ENCODE measurements at regions not wholly inside any gene's neighbourhood (a gene's known extent, or its start where the extent isn't known, plus 50 kb on each side); places are given as distances from the start of the nearest gene placed in this dataset.
"Not testable (repeated sequence)": the region's sequence is repeated elsewhere in the genome, so short reads cannot be mapped to it uniquely, and the experiment has no call there.

- Histone ChIP-seq H3K27ac (replicated peaks in 1 of 4) (no peak overlapping the region), H3K36me3 (no peaks in the 10 kb centered on the region), H3K4me1 (no peaks in the 10 kb centered on the region), H3K27me3 (no peaks in the 10 kb centered on the region), H3K9me3 (no peaks in the 10 kb centered on the region), H3K4me3 (no peak overlapping the region)
- WGBS, result 81% methylated on average over 5 of the region's 5 CpGs
- intact Hi-C loops (cut with DNase I), result no loop called here
- TF ChIP-seq POLR2A (IDR thresholded peaks at IDR 0.05; ENCODE audit: low read depth) (no peak), EP300 (IDR thresholded peaks at IDR 0.05) (no peak), POLR2AphosphoS5 (IDR thresholded peaks at IDR 0.05) (no peak), CTCF (IDR thresholded peaks at IDR 0.05) (no peak)
- DNase-seq (ENCODE audit: extremely low spot score), result no peak
Measured at GRCh38 chr13:31385540-31385939, 185.8 kb downstream of the B3GLCT start.

DNA sequence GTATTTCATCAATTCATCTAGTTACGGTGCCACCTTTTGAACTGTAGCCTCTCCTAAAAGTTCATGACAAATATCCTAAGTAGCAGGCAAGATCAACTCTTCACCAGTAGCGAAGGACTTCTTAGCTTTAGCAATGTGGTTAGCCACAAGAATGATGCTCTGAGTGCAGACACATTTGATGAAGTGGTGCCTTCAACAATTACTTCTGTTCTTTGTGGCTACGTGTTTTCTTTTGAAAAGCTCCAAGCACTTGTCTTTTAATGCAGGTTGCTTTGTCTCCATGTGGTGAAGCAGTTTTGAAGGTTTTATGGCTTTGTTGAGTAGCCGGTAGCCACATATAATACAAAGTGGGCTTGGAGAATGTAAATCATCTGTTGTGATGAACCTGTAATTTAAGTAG lies 194.7 kb downstream of the B3GLCT start:
- H3K27me3 ChIP-seq, result no peaks in the 10 kb centered on the region
- no peak for TF ChIP-seq POLR2AphosphoS5 (IDR thresholded peaks at IDR 0.05)
- H3K4me1 ChIP-seq, result no peaks in the 10 kb centered on the region
- no peaks in the 10 kb centered on the region for H3K36me3 ChIP-seq
- WGBS, result 85% methylated on average over 4 of the region's 4 CpGs
- H3K4me3 ChIP-seq, result no peak overlapping the region
- H3K9me3 ChIP-seq, result peaks cover 0 to 11% (median 5%) of the 10 kb centered on the region in 4 donors
- intact Hi-C loops (cut with DNase I), result no loop called here
- H3K27ac ChIP-seq (replicated peaks in 1 of 4), result no peak overlapping the region
- no peak for DNase-seq (ENCODE audit: extremely low spot score)

DNA sequence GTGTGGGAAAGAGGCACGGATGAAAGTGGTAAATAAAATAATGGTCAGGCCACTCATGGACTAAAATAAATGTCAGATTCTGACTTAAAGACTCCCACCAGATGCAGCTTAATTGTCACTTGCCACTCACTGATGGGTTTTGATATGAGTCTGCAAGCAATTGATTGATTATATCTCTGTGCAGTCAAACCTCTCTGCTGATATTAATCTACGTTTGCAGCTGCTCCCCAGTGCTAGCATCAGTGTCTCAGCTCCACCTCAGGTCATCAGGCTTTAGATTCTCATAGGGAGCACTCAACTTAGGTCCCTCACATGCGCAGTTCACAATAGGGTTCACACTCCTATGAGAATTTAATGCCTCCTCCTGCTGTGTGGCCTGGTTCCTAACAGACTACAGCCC lies 195.3 kb downstream of the B3GLCT start:
- WGBS, result 64% methylated on average over 3 of the region's 3 CpGs
- H3K27ac ChIP-seq (replicated peaks in 1 of 4), result no peak overlapping the region
- TF ChIP-seq POLR2AphosphoS5 (IDR thresholded peaks at IDR 0.05), result no peak
- TF ChIP-seq EP300 (IDR thresholded peaks at IDR 0.05), result no peak
- H3K4me3 ChIP-seq, result no peak overlapping the region
- no peak for DNase-seq (ENCODE audit: extremely low spot score)
- H3K4me1 ChIP-seq, result no peaks in the 10 kb centered on the region
- intact Hi-C loops (cut with DNase I), result no loop called here
- no peaks in the 10 kb centered on the region for H3K36me3 ChIP-seq
- H3K27me3 ChIP-seq, result no peaks in the 10 kb centered on the region
- peaks cover 0 to 17% (median 11%) of the 10 kb centered on the region in 4 donors for H3K9me3 ChIP-seq

- H3K27me3 ChIP-seq, result no peaks in the 10 kb centered on the region
- no peak for DNase-seq (ENCODE audit: extremely low spot score)
- TF ChIP-seq EP300 (IDR thresholded peaks at IDR 0.05) (no peak), POLR2AphosphoS5 (IDR thresholded peaks at IDR 0.05) (no peak), CTCF (IDR thresholded peaks at IDR 0.05) (no peak), POLR2A (IDR thresholded peaks at IDR 0.05; ENCODE audit: low read depth) (no peak)
- H3K4me1 ChIP-seq, result no peaks in the 10 kb centered on the region
- H3K27ac ChIP-seq (replicated peaks in 1 of 4), result no peak overlapping the region
- peaks cover 0 to 18% (median 12%) of the 10 kb centered on the region in 4 donors for H3K9me3 ChIP-seq
- H3K4me3 ChIP-seq, result no peak overlapping the region
- no peaks in the 10 kb centered on the region for H3K36me3 ChIP-seq
- intact Hi-C loops (cut with DNase I), result no loop called here
Measured at GRCh38 chr13:31399690-31400089, 199.9 kb downstream of the B3GLCT start.

GRCh38 chr13:31403711-31404110 lies 203.9 kb downstream of the B3GLCT start:
- H3K9me3 ChIP-seq; H3K4me1 ChIP-seq; H3K27me3 ChIP-seq; intact Hi-C loops (cut with DNase I); H3K27ac ChIP-seq (replicated peaks in 1 of 4); H3K36me3 ChIP-seq; H3K4me3 ChIP-seq; DNase-seq (ENCODE audit: extremely low spot score): not testable (repeated sequence)
- WGBS, result 70% methylated on average over 4 of the region's 4 CpGs

GRCh38 chr13:31408927-31409326 lies 209.2 kb downstream of the B3GLCT start:
- TF ChIP-seq CTCF (IDR thresholded peaks at IDR 0.05) (no peak), POLR2AphosphoS5 (IDR thresholded peaks at IDR 0.05) (no peak), EP300 (IDR thresholded peaks at IDR 0.05) (no peak), POLR2A (IDR thresholded peaks at IDR 0.05; ENCODE audit: low read depth) (no peak)
- Histone ChIP-seq H3K36me3 (no peaks in the 10 kb centered on the region), H3K27ac (replicated peaks in 1 of 4) (peak overlapping the region in 1 of 4 donors; percentile 50), H3K4me1 (no peaks in the 10 kb centered on the region), H3K4me3 (no peak overlapping the region), H3K27me3 (no peaks in the 10 kb centered on the region), H3K9me3 (no peaks in the 10 kb centered on the region)
- intact Hi-C loops (cut with DNase I), result no loop called here
- WGBS, result 93% methylated on average over 1 of the region's 1 CpG
- peak; percentile 86 for DNase-seq (ENCODE audit: extremely low spot score)

Measured in esophagus muscularis mucosa (tissue), 4 donors.